ENCODE measurements at regions not wholly inside any gene's neighbourhood (a gene's known extent, or its start where the extent isn't known, plus 50 kb on each side); places are given as distances from the start of the nearest gene placed in this dataset.
"Not testable (repeated sequence)": the region's sequence is repeated elsewhere in the genome, so short reads cannot be mapped to it uniquely, and the experiment has no call there.

DNA sequence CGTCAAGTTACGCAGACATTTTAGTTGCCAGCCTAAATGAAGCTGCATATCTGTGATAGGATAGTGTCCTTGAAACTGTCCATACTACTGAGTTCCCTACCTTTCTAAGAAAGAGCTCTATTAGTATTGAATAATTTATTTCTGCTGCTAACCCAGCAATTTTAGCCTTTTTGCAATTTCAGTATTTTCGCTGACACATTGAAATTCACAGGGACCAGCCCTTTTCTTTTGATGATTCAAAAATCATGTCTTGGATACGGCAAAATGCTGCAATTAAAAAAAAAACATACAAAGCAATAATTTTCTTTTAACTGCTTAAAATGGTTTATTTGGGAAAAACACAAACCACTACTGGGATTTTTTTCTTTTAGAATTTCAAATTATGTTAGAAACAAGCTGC, 563.3 kb downstream of the TBC1D32 start:
- H3K9me3 Mint-ChIP-seq, result no peaks in the 10 kb centered on the region
- H3K4me1 Mint-ChIP-seq (ENCODE audit: low read depth), result no peaks in the 10 kb centered on the region
- DNase-seq, result no peak
- H3K27me3 Mint-ChIP-seq, result no peaks in the 10 kb centered on the region
- H3K27ac Mint-ChIP-seq, result no peak overlapping the region
- ChIA-PET CTCF (no interaction called here), POLR2A (no interaction called here)
- intact Hi-C loops (cut with micrococcal nuclease), result no loop called here
- H3K4me3 Mint-ChIP-seq, result no peak overlapping the region
- H3K36me3 Mint-ChIP-seq, result no peaks in the 10 kb centered on the region

GRCh38 chr6:120764312-120764711, 570.0 kb downstream of the TBC1D32 start:
- POLR2A ChIA-PET, result no interaction called here
- intact Hi-C loops (cut with micrococcal nuclease), result no loop called here
- Mint-ChIP-seq H3K4me1 (ENCODE audit: low read depth) (no peaks in the 10 kb centered on the region), H3K9me3 (no peaks in the 10 kb centered on the region), H3K27ac (no peak overlapping the region), H3K4me3 (no peak overlapping the region), H3K36me3 (no peaks in the 10 kb centered on the region), H3K27me3 (no peaks in the 10 kb centered on the region)
- CTCF ChIA-PET, result no interaction called here
- no peak for DNase-seq

- Mint-ChIP-seq H3K9me3 (no peaks in the 10 kb centered on the region), H3K4me3 (no peak overlapping the region), H3K4me1 (ENCODE audit: low read depth) (no peaks in the 10 kb centered on the region), H3K36me3 (no peaks in the 10 kb centered on the region), H3K27me3 (no peaks in the 10 kb centered on the region), H3K27ac (no peak overlapping the region)
- CTCF ChIA-PET, result no interaction called here
- DNase-seq, result no peak
- POLR2A ChIA-PET, result no interaction called here
- intact Hi-C loops (cut with micrococcal nuclease), result no loop called here
Observed at GRCh38 chr6:120759570-120759969, 574.7 kb downstream of the TBC1D32 start.

GRCh38 chr6:120748574-120748973, 585.7 kb downstream of the TBC1D32 start:
- H3K4me3 Mint-ChIP-seq; POLR2A ChIA-PET; H3K27ac Mint-ChIP-seq; H3K27me3 Mint-ChIP-seq; H3K4me1 Mint-ChIP-seq (ENCODE audit: low read depth); H3K9me3 Mint-ChIP-seq; DNase-seq; CTCF ChIA-PET; intact Hi-C loops (cut with micrococcal nuclease); H3K36me3 Mint-ChIP-seq: not testable (repeated sequence)

DNA sequence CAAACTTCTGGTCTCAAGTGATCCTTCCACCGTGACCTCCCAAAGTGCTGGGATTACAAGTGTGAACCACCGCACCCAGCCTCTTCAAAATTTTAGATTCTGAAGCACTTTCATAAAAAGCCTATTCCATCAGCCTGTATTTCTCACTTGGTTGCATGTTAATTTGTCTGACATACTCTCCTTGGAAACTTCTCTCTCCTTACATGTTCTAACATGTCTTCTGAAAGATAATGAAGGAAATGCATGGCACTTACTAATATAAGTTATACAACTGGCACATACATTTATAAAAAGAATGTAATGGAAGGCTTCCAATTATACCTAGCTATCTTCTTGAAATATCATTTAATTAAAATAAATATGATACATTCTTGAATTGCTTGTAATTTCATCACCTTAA, 597.5 kb downstream of the TBC1D32 start:
- intact Hi-C loops (cut with micrococcal nuclease), result no loop called here
- CTCF ChIA-PET, result no interaction called here
- POLR2A ChIA-PET, result no interaction called here
- Mint-ChIP-seq H3K9me3 (peaks cover 9% of the 10 kb centered on the region), H3K4me1 (ENCODE audit: low read depth) (no peaks in the 10 kb centered on the region), H3K27me3 (no peaks in the 10 kb centered on the region), H3K36me3 (no peaks in the 10 kb centered on the region), H3K27ac (no peak overlapping the region), H3K4me3 (no peak overlapping the region)
- DNase-seq, result no peak

GRCh38 chr6:120735641-120736040, 598.6 kb downstream of the TBC1D32 start:
- ChIA-PET CTCF (no interaction called here), POLR2A (no interaction called here)
- Mint-ChIP-seq H3K27ac (no peak overlapping the region), H3K36me3 (no peaks in the 10 kb centered on the region), H3K4me1 (ENCODE audit: low read depth) (no peaks in the 10 kb centered on the region), H3K9me3 (peaks cover 9% of the 10 kb centered on the region), H3K27me3 (no peaks in the 10 kb centered on the region), H3K4me3 (no peak overlapping the region)
- DNase-seq, result no peak
- intact Hi-C loops (cut with micrococcal nuclease), result no loop called here

DNA sequence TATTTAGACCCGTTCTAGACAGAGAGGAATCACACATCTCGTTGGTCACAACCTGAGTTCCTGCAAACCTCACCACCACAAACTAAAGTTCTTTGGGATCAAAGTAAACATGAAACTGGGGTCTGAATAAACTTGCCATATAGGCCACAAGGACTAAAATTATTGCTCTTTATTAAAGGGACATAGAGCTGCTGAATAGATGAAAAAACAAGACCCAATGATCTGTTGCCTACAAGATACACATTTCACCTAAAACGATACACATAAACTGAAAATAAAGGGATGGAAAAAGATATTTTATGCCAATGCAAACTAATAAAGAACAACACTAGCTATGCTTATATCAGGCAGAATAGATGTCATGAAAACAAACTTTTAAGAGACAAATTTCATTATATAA, 623.0 kb downstream of the TBC1D32 start:
- no peaks in the 10 kb centered on the region for H3K27me3 Mint-ChIP-seq
- H3K4me3 Mint-ChIP-seq, result no peak overlapping the region
- ChIA-PET CTCF (no interaction called here), POLR2A (no interaction called here)
- no peaks in the 10 kb centered on the region for H3K36me3 Mint-ChIP-seq
- H3K27ac Mint-ChIP-seq, result no peak overlapping the region
- H3K9me3 Mint-ChIP-seq, result peaks cover 13% of the 10 kb centered on the region
- intact Hi-C loops (cut with micrococcal nuclease), result no loop called here
- DNase-seq, result no peak
- no peaks in the 10 kb centered on the region for H3K4me1 Mint-ChIP-seq (ENCODE audit: low read depth)

- Mint-ChIP-seq H3K4me3 (no peak overlapping the region), H3K36me3 (no peaks in the 10 kb centered on the region), H3K4me1 (ENCODE audit: low read depth) (no peaks in the 10 kb centered on the region), H3K9me3 (peaks cover 2% of the 10 kb centered on the region), H3K27me3 (no peaks in the 10 kb centered on the region), H3K27ac (no peak overlapping the region)
- intact Hi-C loops (cut with micrococcal nuclease), result no loop called here
- DNase-seq, result no peak
- ChIA-PET POLR2A (no interaction called here), CTCF (no interaction called here)
Observed at GRCh38 chr6:120700001-120700400, 634.3 kb downstream of the TBC1D32 start.

DNA sequence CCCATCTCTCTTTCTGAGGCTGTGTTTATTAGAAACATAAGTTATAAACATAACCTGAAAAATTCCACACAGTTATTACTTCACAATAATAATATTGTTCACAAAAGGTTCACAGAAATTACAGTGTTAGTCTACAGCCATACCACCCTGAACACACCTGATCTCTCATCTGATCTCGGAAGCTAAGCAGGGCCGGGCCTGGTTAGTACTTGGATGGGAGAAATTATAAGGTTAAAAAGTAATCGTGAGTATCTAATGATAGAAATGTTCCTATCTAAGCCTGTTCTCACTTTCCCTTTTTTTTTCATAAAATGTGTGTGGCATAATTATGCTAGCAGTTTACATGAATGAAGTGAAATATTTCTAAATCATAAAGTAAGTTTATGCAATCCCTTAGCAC, 647.8 kb downstream of the TBC1D32 start:
- no peaks in the 10 kb centered on the region for H3K4me1 Mint-ChIP-seq (ENCODE audit: low read depth)
- POLR2A ChIA-PET, result no interaction called here

GRCh38 chr6:120682145-120682544, 652.1 kb downstream of the TBC1D32 start:
- POLR2A ChIA-PET, result no interaction called here
- H3K27ac Mint-ChIP-seq, result no peak overlapping the region

More for the DNA sequence above, 647.8 kb downstream of the TBC1D32 start:
- Mint-ChIP-seq H3K27ac (no peak overlapping the region), H3K9me3 (peaks cover 2% of the 10 kb centered on the region), H3K27me3 (no peaks in the 10 kb centered on the region), H3K4me3 (no peak overlapping the region), H3K36me3 (no peaks in the 10 kb centered on the region)
- DNase-seq, result no peak
- CTCF ChIA-PET, result no interaction called here
- intact Hi-C loops (cut with micrococcal nuclease), result no loop called here

GRCh38 chr6:120681204-120681603, 653.1 kb downstream of the TBC1D32 start:
- DNase-seq, result no peak
- Mint-ChIP-seq H3K36me3 (no peaks in the 10 kb centered on the region), H3K9me3 (peaks cover 3% of the 10 kb centered on the region), H3K27me3 (no peaks in the 10 kb centered on the region), H3K4me1 (ENCODE audit: low read depth) (no peaks in the 10 kb centered on the region), H3K4me3 (no peak overlapping the region), H3K27ac (no peak overlapping the region)
- intact Hi-C loops (cut with micrococcal nuclease), result no loop called here
- ChIA-PET POLR2A (no interaction called here), CTCF (no interaction called here)

More at GRCh38 chr6:120682145-120682544, 652.1 kb downstream of the TBC1D32 start:
- CTCF ChIA-PET, result no interaction called here
- no peak for DNase-seq
- intact Hi-C loops (cut with micrococcal nuclease), result no loop called here
- Mint-ChIP-seq H3K4me3 (no peak overlapping the region), H3K36me3 (no peaks in the 10 kb centered on the region), H3K9me3 (no peaks in the 10 kb centered on the region), H3K27me3 (no peaks in the 10 kb centered on the region), H3K4me1 (ENCODE audit: low read depth) (no peaks in the 10 kb centered on the region)

- CTCF ChIA-PET, result no interaction called here
- no peak for DNase-seq
- H3K4me1 Mint-ChIP-seq (ENCODE audit: low read depth), result no peaks in the 10 kb centered on the region
- H3K4me3 Mint-ChIP-seq, result no peak overlapping the region
- H3K27ac Mint-ChIP-seq, result no peak overlapping the region
- H3K9me3 Mint-ChIP-seq, result peaks cover 5% of the 10 kb centered on the region
- H3K27me3 Mint-ChIP-seq, result no peaks in the 10 kb centered on the region
- intact Hi-C loops (cut with micrococcal nuclease), result no loop called here
- POLR2A ChIA-PET, result no interaction called here
- H3K36me3 Mint-ChIP-seq, result no peaks in the 10 kb centered on the region
Observed at GRCh38 chr6:120675886-120676285, 658.4 kb downstream of the TBC1D32 start.

GRCh38 chr6:120671519-120671918, 662.8 kb downstream of the TBC1D32 start:
- intact Hi-C loops (cut with micrococcal nuclease), result no loop called here
- ChIA-PET CTCF (no interaction called here), POLR2A (no interaction called here)
- Mint-ChIP-seq H3K4me3 (no peak overlapping the region), H3K27me3 (no peaks in the 10 kb centered on the region), H3K36me3 (no peaks in the 10 kb centered on the region), H3K4me1 (ENCODE audit: low read depth) (no peaks in the 10 kb centered on the region), H3K27ac (no peak overlapping the region), H3K9me3 (peaks cover 19% of the 10 kb centered on the region)
- DNase-seq, result no peak

DNA sequence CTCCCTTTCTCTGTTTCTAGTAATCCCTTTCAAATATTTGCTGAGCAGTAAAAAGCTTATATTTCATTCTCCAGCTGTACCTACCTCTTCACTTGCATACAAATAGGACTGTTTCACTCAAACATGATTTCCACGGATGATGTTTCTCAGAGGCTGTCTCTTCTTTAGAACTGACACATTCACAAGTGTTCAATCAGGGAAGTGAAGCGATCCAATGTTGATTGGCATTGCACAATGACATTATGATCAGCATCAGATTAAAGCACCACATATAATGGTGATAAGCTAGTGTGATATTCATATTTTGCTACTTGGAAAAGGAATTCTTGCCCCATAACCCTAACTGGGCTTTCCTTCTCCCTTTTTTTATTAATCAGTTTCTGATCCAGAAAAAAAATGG, 681.8 kb downstream of the TBC1D32 start:
- CTCF ChIA-PET, result no interaction called here
- Mint-ChIP-seq H3K27ac (no peak overlapping the region), H3K4me3 (no peak overlapping the region), H3K9me3 (peaks cover 8% of the 10 kb centered on the region), H3K4me1 (ENCODE audit: low read depth) (no peaks in the 10 kb centered on the region), H3K36me3 (no peaks in the 10 kb centered on the region), H3K27me3 (no peaks in the 10 kb centered on the region)
- POLR2A ChIA-PET, result no interaction called here
- DNase-seq, result no peak
- intact Hi-C loops (cut with micrococcal nuclease), result no loop called here

All from activated CD4-positive, alpha-beta memory T cell treated with anti-CD3 and anti-CD28 coated beads for 36 hours (primary cell).